Ovary (tissue), 7 donors: ENCODE measurements at regions not wholly inside any gene's neighbourhood (a gene's known extent, or its start where the extent isn't known, plus 50 kb on each side); places are given as distances from the start of the nearest gene placed in this dataset.
"Not testable (repeated sequence)": the region's sequence is repeated elsewhere in the genome, so short reads cannot be mapped to it uniquely, and the experiment has no call there.

Experiments used
- DNase-seq, 5 donors: peaks; one replicate each; pipeline ENCODE4 v3.0.0-alpha.2; 2019 to 2020
- H3K27ac ChIP-seq, 2 donors: fragments of 200-600 bp; one replicate each; pipeline versions ENCODE4 v1.5.1 to v1.8.0; 2019 to 2022
- H3K27me3 ChIP-seq: fragments of 200-600 bp; one replicate; pipeline ENCODE4 v1.8.0; 2022
- H3K36me3 ChIP-seq: fragments of 200-600 bp; sonication (generic); one replicate; pipeline ENCODE4 v1.5.1; 2019
- H3K4me1 ChIP-seq: one replicate; pipeline ENCODE4 v1.8.1; 2013; ENCODE audit warnings: mild to moderate bottlenecking, moderate library complexity; ENCODE audit not compliant: insufficient read depth
- H3K4me3 ChIP-seq: fragments of 200-600 bp; sonication (generic); one replicate; pipeline ENCODE4 v1.5.1; 2017
- H3K9me3 ChIP-seq, 2 donors: fragments of 200-600 bp in 1 of 2; sonication (generic) in 1 of 2; one replicate each; pipeline versions ENCODE4 v1.5.1 to v1.8.1; 2013 to 2019; ENCODE audit warnings: mild to moderate bottlenecking in 1 of 2, moderate library complexity in 1 of 2
- CTCF ChIP-seq, 3 donors: fragments of 450-650 bp in 2 of 3; fragments of 200-600 bp in 1 of 3; IDR thresholded peaks; one replicate each; pipeline versions ENCODE4 v1.5.1 to v1.8.0; 2016 to 2022; ENCODE audit warnings: antibody characterized with exemption in 3 of 3, mild to moderate bottlenecking in 1 of 3
- EP300 ChIP-seq: sonication (generic); formaldehyde crosslinking; IDR thresholded peaks from one replicate; pipeline ENCODE4 v1.6.1; 2017; ENCODE audit warnings: antibody characterized with exemption
- POLR2A ChIP-seq: fragments of 450-650 bp; IDR thresholded peaks from one replicate; pipeline ENCODE4 v1.6.1; 2017; ENCODE audit warnings: antibody characterized with exemption, mild to moderate bottlenecking, moderate library complexity
- WGBS, 3 donors: extraction: QIAGEN DNeasy Blood & Tissue Kit in 1 of 3; methylation state at CpG; one replicate each; pipeline versions ENCODE4 v1.1.5 to v1.1.7; 2013 to 2017; 5-methylcytosine and 5-hydroxymethylcytosine counted together
- intact Hi-C, 4 donors: fragments of 100-400 bp; cut with DNase I; formaldehyde crosslinking; loops; one replicate each; pipeline versions ENCODE4 v1.11.0 to v1.15.1; 2022 to 2023
- donor health status: DM: no; HTN: no; CAD: no; lungs with moderate emphysema.
- donor health status: DM: no; HTN: no; CAD: no.
- donor health status: Bipolar disorder and iron deficiency.
- donor health status: DM: no; HTN: no; CAD: no.
- donor health status: DM: yes; HTN: yes; CAD: no.

DNA sequence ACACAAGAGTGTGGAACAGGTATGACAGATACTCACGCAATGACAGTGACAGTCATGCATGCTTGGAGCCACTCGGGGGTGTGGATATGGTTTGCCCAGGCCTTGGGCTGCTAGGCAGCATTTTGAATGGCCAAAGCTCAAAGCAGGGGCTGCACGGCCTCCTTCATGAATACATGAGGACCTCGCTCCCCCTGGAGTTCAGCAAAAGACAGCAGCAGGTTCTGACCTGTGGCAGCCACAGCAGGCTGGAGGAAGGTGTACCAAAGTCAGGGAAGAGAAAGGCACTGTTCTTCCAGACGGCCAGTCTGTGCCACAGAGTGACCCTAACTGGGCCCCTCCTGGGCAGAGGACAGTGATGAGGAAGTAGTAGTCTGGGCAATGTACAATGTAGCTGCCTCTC lies 88.2 kb upstream of the C2CD4B start:
- no peak overlapping the region for H3K4me3 ChIP-seq
- no peaks in the 10 kb centered on the region for H3K9me3 ChIP-seq
- no peaks in the 10 kb centered on the region for H3K36me3 ChIP-seq
- H3K27me3 ChIP-seq = no peaks in the 10 kb centered on the region
- DNase-seq = no peak
- H3K27ac ChIP-seq = no peak overlapping the region
- TF ChIP-seq CTCF (IDR thresholded peaks at IDR 0.05) (no peak), POLR2A (no peak), EP300 (no peak)
- intact Hi-C loops = loop anchor here in 2 of 4 donors (10.0 kb wide), 2 partner anchors 72 to 178 kb away; no protein-coding TSS in a partner anchor
- WGBS, 3 donors = 57 to 69% (median 62%) methylated on average over 5 of the region's 5 CpGs
- H3K4me1 ChIP-seq = no peaks in the 10 kb centered on the region

DNA sequence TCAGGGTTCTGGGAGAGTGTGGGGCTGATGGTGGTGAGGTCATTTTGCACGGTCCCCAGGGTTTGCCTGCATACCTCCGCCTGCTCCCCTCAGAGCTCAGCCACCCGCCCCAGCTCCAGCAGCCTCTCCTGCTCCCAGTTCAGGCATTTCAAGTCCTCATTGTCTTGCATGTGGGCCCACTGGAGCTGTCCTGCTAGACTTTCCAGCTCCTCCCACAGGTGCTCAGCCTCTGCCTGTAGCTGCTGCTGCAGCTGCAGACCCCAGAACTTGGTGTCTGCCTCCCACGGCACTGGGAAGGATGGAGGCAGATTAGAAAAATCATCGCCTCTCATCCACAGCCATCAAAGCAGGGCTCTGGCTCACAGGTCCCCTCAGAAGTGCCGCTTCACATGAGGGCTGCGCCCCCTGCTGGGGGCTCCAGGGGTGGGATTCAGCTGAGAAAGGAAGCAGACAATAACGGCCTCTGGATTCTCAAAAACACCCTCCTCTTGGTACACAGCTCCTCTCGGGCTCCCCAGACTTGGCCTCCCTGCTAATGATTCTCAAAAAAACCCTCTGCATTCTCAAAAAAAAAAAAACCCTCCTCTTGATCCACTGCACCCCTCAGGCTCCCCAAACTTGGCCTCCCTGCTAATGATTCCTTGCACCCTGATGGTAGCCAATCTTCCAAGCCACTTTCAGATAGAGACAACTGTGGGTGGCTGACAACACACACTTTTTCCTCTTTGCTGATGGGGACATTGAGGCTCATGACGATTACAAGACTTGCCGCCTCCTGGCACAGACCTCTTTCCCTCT lies 89.3 kb upstream of the C2CD4B start:
- intact Hi-C loops = loop anchor here in 2 of 4 donors (10.0 kb wide), 2 partner anchors 70 to 180 kb away; no protein-coding TSS in a partner anchor
- Histone ChIP-seq H3K4me3 (no peak overlapping the region), H3K4me1 (no peaks in the 10 kb centered on the region), H3K9me3 (no peaks in the 10 kb centered on the region), H3K27ac (no peak overlapping the region), H3K27me3 (no peaks in the 10 kb centered on the region), H3K36me3 (no peaks in the 10 kb centered on the region)
- no peak for TF ChIP-seq POLR2A
- no peak for TF ChIP-seq CTCF (IDR thresholded peaks at IDR 0.05)
- TF ChIP-seq EP300 = no peak
- peak in 4 of 5 donors; percentile 28 to 48 (median 30) for DNase-seq
- WGBS, 3 donors = 25 to 31% (median 30%) methylated on average over 11 of the region's 11 CpGs

DNA sequence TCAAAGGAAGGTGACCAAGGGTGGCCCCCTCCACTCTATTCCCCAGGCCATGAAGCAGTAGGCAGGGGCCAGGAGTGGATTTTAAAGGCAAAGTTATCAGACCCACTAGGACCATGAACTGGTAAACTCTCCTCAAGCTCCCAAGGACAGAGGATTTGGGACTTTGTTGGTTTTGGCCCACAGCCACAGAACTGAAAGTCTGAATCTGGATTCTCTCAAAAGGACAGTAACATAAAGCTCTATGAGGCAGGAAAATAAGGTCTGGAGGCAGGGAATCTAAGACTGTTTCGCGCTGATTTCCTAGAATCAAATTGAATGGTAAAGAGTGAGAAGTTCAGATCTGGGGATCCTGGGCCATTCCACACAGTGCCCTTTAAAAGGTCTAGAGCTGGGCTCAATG lies 91.3 kb upstream of the C2CD4B start:
- 83 to 86% (median 86%) methylated on average over 2 of the region's 2 CpGs for WGBS, 3 donors
- H3K36me3 ChIP-seq, H3K27ac ChIP-seq, H3K27me3 ChIP-seq, H3K4me1 ChIP-seq, H3K9me3 ChIP-seq, H3K4me3 ChIP-seq, DNase-seq: not testable (repeated sequence)
- intact Hi-C loops = loop anchor here in 2 of 4 donors (10.0 kb wide), 2 partner anchors 68 to 182 kb away; no protein-coding TSS in a partner anchor

- no peaks in the 10 kb centered on the region for H3K27me3 ChIP-seq
- H3K4me3 ChIP-seq = no peak overlapping the region
- 89 to 93% (median 90%) methylated on average over 5 of the region's 5 CpGs for WGBS, 3 donors
- DNase-seq = no peak
- no peak for TF ChIP-seq CTCF (IDR thresholded peaks at IDR 0.05)
- no peak for TF ChIP-seq POLR2A
- TF ChIP-seq EP300 = no peak
- intact Hi-C loops = loop anchor here in 2 of 4 donors (10.0 kb wide), 2 partner anchors 67 to 183 kb away; no protein-coding TSS in a partner anchor
- H3K9me3 ChIP-seq = peaks cover 0 to 5% of the 10 kb centered on the region in 2 donors
- no peaks in the 10 kb centered on the region for H3K4me1 ChIP-seq
- H3K27ac ChIP-seq = no peak overlapping the region
- no peaks in the 10 kb centered on the region for H3K36me3 ChIP-seq
Measured at GRCh38 chr15:62257996-62258521, 93.0 kb upstream of the C2CD4B start.
